SU-DHL-6 (cell line): ENCODE measurements at regions not wholly inside any gene's neighbourhood (a gene's known extent, or its start where the extent isn't known, plus 50 kb on each side); places are given as distances from the start of the nearest gene placed in this dataset.

Experiments used
- H2AFZ ChIP-seq: fragments of 200-600 bp; sonication (generic); 2 replicates; pipeline ENCODE4 v1.6.1; 2014; ENCODE audit warnings: low read depth, mild to moderate bottlenecking, moderate library complexity, mixed read lengths, antibody characterized with exemption, low read length; ENCODE audit not compliant: severe bottlenecking
- H3F3A ChIP-seq: fragments of 200-600 bp; shearing (Covaris generic); 2 replicates; pipeline ENCODE4 v1.6.0; 2016; ENCODE audit warnings: antibody characterized with exemption, mild to moderate bottlenecking; ENCODE audit not compliant: insufficient read depth
- H3K27ac ChIP-seq: fragments of 200-600 bp; sonication (generic); 2 replicates; pipeline ENCODE4 v1.5.1; 2016; ENCODE audit warnings: low read depth, mild to moderate bottlenecking, low read length, moderate library complexity, mixed read lengths
- H3K27me3 ChIP-seq: fragments of 200-600 bp; sonication (generic), shearing (Covaris generic); 2 replicates; pipeline ENCODE4 v1.6.0; 2014; ENCODE audit warnings: mild to moderate bottlenecking, low read length
- H3K36me3 ChIP-seq: fragments of 200-600 bp; sonication (generic); 2 replicates; pipeline ENCODE4 v1.6.1; 2014; ENCODE audit warnings: mild to moderate bottlenecking, low read length, mixed read lengths
- H3K4me2 ChIP-seq: fragments of 300-600, 200-600 bp; shearing (Covaris generic), sonication (generic); 2 replicates; pipeline ENCODE4 v1.6.0; 2014; ENCODE audit warnings: low read length, low read depth, mild to moderate bottlenecking; ENCODE audit not compliant: poor library complexity, severe bottlenecking
- H3K4me3 ChIP-seq: fragments of 200-600 bp; sonication (generic); 2 replicates; pipeline ENCODE4 v1.5.1; 2014; ENCODE audit warnings: antibody characterized with exemption, low read length, mild to moderate bottlenecking, mixed read lengths; ENCODE audit not compliant: insufficient read depth, poor library complexity, severe bottlenecking
- H3K79me2 ChIP-seq: fragments of 200-600 bp; sonication (generic); 2 replicates; pipeline ENCODE4 v1.6.1; 2014; ENCODE audit warnings: mild to moderate bottlenecking, low read length, moderate library complexity; ENCODE audit not compliant: insufficient read depth
- H3K9ac ChIP-seq: fragments of 200-600 bp; sonication (generic); 2 replicates; pipeline ENCODE4 v1.7.0; 2014; ENCODE audit warnings: mild to moderate bottlenecking, low read length
- H3K9me2 ChIP-seq: fragments of 200-600 bp; sonication (generic); replicated peaks from 2 replicates; pipeline ENCODE4 v1.6.1; 2014; ENCODE audit warnings: low read length; ENCODE audit not compliant: insufficient read depth
- H3K9me3 ChIP-seq: fragments of 200-600 bp; sonication (generic); 2 replicates; pipeline ENCODE4 v1.6.1; 2014; ENCODE audit warnings: low read length, mixed read lengths; ENCODE audit not compliant: insufficient read depth
- H4K20me1 ChIP-seq: fragments of 200-600 bp; sonication (generic); 2 replicates; pipeline ENCODE4 v1.6.1; 2014; ENCODE audit warnings: low read depth, mild to moderate bottlenecking, antibody characterized with exemption, low read length, moderate library complexity, mixed read lengths
- EZH2phosphoT487 ChIP-seq: fragments of 200-600 bp; sonication (generic), shearing (Covaris generic); conservative IDR thresholded peaks from 2 replicates; pipeline ENCODE4 v1.6.1; 2018; ENCODE audit warnings: mild to moderate bottlenecking, antibody characterized with exemption, low read length, moderate library complexity, mixed read lengths
- TF ChIP-seq, protein P1 (sequence below): fragments of 200-600 bp; sonication (generic); IDR thresholded peaks from one replicate; pipeline ENCODE4 v1.5.1; 2017; ENCODE audit warnings: antibody characterized with exemption, mild to moderate bottlenecking, low read length, moderate library complexity; ENCODE audit not compliant: insufficient read depth, poor library complexity, severe bottlenecking

DNA sequence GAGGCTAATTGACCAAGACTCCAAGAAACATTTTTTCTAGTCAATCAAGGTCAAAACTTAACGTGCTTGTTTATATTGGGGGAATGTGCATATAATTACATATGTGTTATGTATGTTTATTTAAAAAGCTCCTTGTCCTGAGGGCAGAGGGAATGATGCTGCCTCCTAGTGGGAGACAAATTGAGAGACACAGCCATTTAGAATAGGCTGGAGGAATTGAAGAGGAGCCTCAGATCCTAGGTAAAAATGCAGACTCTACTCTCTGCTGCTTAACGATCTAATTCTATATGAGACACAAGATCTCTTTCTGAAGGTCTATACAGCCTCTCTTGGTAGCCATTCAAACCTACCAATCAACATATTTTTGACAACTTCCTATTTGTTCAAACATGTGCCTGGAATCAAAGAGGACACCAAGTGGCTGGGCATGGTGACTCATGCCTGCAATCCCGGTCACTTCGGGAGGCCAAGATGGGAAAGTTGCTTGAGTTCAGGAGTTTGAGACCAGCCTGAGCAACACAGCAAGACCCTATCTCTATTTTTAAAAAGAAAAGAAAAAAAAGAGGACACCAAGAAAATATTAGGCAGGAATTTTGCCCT, 136.6 kb upstream of the ZNF648 start:
- Histone ChIP-seq H3K79me2 (no peaks in the 10 kb centered on the region), H3K9me2 (no peaks in the 10 kb centered on the region), H2AFZ (no peak overlapping the region), H4K20me1 (no peaks in the 10 kb centered on the region), H3K27ac (no peak overlapping the region), H3K27me3 (no peaks in the 10 kb centered on the region), H3K4me2 (no peak overlapping the region), H3K4me3 (no peak overlapping the region), H3K9me3 (no peaks in the 10 kb centered on the region), H3F3A (no peaks in the 10 kb centered on the region), H3K36me3 (no peaks in the 10 kb centered on the region), H3K9ac (no peak overlapping the region)
- TF ChIP-seq, protein P1, sequence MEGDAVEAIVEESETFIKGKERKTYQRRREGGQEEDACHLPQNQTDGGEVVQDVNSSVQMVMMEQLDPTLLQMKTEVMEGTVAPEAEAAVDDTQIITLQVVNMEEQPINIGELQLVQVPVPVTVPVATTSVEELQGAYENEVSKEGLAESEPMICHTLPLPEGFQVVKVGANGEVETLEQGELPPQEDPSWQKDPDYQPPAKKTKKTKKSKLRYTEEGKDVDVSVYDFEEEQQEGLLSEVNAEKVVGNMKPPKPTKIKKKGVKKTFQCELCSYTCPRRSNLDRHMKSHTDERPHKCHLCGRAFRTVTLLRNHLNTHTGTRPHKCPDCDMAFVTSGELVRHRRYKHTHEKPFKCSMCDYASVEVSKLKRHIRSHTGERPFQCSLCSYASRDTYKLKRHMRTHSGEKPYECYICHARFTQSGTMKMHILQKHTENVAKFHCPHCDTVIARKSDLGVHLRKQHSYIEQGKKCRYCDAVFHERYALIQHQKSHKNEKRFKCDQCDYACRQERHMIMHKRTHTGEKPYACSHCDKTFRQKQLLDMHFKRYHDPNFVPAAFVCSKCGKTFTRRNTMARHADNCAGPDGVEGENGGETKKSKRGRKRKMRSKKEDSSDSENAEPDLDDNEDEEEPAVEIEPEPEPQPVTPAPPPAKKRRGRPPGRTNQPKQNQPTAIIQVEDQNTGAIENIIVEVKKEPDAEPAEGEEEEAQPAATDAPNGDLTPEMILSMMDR = no peak
- TF ChIP-seq EZH2phosphoT487 = no peak

GRCh38 chr1:182196897-182197870, 135.7 kb upstream of the ZNF648 start:
- no peak overlapping the region for H2AFZ ChIP-seq
- no peaks in the 10 kb centered on the region for H3K36me3 ChIP-seq
- H3K4me2 ChIP-seq = no peak overlapping the region
- H4K20me1 ChIP-seq = no peaks in the 10 kb centered on the region
- no peak overlapping the region for H3K27ac ChIP-seq
- H3K9me3 ChIP-seq = no peaks in the 10 kb centered on the region
- H3K4me3 ChIP-seq = no peak overlapping the region
- no peaks in the 10 kb centered on the region for H3F3A ChIP-seq
- no peaks in the 10 kb centered on the region for H3K27me3 ChIP-seq
- no peaks in the 10 kb centered on the region for H3K79me2 ChIP-seq
- no peak overlapping the region for H3K9ac ChIP-seq
- H3K9me2 ChIP-seq = no peaks in the 10 kb centered on the region
- no peak for TF ChIP-seq EZH2phosphoT487
- TF ChIP-seq, protein P1 = no peak

GRCh38 chr1:182195733-182196132, 134.2 kb upstream of the ZNF648 start:
- Histone ChIP-seq H3K4me2 (no peak overlapping the region), H3K9me3 (no peaks in the 10 kb centered on the region), H3K27ac (no peak overlapping the region), H2AFZ (no peak overlapping the region), H3K9me2 (no peaks in the 10 kb centered on the region), H3K27me3 (no peaks in the 10 kb centered on the region), H4K20me1 (no peaks in the 10 kb centered on the region), H3F3A (no peaks in the 10 kb centered on the region), H3K36me3 (no peaks in the 10 kb centered on the region), H3K9ac (no peak overlapping the region), H3K4me3 (no peak overlapping the region), H3K79me2 (no peaks in the 10 kb centered on the region)
- TF ChIP-seq EZH2phosphoT487 = no peak
- TF ChIP-seq, protein P1 = no peak
